Right renal pelvis (tissue), 4 donors: ENCODE measurements at regions not wholly inside any gene's neighbourhood (a gene's known extent, or its start where the extent isn't known, plus 50 kb on each side); places are given as distances from the start of the nearest gene placed in this dataset.

Experiments used
- DNase-seq, 4 donors: peaks; one replicate each; pipeline ENCODE4 v3.0.0-alpha.2; 2013; ENCODE audit warnings: low read depth in 4 of 4, low spot score in 3 of 4, missing footprints in 1 of 4

DNA sequence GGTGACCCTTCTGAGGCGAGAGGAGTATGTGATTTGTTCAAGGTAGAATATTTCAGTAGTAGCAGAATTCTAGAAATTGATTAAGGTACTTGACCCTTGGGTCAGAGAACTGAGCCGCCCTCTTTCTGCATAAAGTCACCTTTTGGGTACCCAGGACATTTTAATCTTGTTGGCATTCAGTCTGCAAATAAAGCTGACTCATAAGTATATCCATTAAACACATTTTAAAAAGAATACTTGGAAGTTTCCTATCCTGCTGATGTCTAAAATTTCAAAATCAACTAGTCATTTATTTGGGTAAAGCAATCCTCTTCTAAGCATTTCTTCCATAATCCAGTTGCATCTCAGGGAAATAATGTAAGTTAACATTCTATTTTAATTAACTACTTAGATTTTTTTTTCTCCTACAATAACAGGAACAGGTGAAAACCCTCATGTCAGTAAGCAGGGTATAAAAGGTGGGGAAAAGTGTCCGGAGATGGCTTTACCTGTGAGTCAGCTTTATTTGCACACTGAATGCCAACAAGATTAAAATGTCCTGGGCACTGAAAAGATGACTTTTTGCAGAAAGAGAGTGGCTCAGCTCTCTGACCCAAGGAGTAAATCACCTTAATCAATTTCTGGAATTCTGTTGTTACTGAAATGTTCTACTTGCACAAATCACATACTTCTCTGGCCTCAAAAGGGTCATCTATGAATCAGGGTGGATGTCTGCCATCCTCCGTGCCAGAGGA lies 78.7 kb upstream of the ITGA6 start:
- DNase-seq, result no peak

DNA sequence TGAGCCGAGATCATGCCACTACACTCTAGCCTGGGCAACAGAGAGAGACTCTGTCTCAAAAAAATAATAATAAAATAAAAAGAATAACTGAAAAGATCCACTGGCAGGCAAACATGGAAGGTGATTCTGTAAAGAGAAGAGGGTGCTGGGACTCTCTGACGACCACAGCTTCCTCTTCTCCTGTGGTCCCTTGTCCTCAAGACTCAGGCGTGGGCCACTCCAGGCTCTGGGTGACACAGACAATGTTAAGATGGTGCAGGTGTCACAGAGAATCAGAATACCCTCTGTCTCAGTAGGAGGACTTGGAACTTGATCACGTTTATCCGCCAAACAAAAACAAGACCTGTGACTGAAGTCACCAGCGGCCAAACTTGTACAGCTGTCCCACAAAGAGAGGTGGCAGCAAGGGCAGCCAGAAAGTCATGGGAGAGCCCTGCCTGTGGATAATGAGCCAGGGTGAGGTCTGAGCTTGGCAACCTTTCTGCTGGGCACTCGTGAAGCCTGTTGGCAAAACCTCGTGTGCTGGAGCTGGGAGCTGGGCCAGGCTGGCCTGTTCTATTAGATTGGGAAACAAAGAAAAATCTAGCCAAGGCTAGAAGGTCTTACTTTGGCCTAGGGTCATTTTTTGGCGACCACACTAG lies 76.4 kb upstream of the ITGA6 start:
- DNase-seq, result no peak

DNA sequence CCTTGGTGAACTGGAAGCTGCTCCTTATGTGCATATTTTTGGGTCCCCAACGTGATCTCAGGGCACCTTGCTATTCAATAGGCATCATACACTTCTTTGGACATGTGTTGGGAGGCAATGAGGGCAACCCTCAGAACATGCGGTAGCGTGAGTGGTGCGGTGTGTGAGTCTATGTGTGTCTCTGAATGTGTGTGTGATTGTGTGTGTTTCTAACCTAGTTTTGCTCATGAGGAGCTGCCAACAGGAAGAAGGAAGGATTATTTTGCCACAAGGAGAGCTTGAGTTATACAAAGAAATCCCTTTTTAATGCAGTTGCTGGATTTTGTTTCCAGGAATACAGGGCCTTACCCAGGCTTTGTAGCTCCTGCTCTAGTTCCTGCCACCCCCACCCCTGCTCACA lies 75.8 kb upstream of the ITGA6 start:
- no peak for DNase-seq

DNA sequence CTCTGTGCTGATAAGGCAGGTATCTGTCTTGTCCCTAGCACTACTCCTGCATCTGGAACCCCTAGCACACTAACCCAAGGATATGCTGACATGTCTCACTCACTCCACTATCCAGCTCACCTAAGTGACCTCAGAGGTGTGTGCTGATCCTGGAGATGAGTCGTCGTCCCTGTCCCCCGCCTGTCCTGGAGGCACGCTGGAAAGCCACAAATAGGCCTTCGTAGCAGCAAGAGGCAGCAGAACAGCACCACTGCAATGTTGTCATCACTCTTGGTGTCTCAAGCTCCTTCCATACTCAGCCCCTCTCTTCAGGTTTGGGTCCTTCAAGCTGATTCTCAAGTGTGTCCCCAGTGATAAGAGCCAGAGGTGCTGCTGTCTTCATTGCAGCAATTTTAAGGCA lies 73.0 kb upstream of the ITGA6 start:
- no peak for DNase-seq

DNA sequence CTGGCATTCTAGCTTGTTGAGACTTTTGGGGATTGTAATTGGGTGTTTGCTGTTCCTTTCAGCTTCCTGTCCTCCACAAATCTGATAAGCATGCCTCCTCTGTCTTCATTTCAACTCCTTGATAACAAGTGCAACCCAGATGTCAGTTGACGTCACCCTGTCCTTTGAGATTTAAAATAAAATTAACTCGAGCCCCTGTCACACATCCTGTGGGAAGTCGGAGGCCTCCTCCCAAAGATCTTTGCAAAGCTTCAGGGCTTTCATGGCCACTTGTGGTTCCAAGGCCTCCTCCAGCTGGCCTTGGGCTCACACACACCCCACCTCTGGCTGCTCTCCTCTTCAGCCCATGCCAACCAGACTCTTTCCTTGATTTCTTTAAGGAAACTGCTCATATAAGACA lies 69.9 kb upstream of the ITGA6 start:
- no peak for DNase-seq

DNA sequence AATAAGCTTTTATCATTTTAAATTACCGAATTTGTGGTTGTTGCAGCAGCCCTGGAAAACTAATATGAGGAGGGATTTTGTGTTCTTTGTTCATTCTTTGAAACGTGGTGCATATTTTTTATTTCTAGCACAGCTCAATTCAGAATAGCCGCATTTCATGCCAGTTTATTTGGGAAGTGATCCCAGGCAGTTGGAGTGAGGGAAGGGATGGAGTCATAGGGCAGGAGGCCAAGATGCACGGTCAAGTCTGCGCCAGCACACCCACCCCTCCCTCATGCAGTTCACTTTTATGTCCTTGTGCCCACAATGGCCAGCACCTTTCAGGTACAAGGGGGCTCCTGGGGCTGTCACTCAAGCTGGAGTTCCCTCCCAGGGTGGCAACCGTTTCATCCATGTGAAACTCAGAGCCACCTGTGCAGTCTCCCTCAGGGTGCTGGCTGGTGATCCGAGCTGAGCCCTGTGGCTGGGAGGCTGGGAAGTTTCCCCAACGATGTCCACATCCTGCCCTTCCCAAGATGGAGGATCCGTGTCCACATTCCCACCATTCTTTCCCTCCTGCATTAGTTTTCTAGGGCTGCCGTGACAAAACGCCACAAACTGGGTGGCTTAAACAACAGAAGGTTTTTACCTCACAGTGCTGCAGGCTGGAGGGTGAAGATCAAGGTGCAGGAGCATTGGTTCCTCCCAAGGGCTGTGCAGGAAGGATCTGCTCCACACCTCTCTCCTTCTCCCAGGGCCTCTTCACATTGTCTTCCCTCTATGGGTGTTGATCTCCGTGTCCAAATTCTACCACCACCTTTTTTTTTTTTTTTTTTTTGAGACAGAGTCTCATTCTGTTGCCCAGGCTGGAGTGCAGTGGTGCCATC lies 68.5 kb upstream of the ITGA6 start:
- no peak for DNase-seq

DNA sequence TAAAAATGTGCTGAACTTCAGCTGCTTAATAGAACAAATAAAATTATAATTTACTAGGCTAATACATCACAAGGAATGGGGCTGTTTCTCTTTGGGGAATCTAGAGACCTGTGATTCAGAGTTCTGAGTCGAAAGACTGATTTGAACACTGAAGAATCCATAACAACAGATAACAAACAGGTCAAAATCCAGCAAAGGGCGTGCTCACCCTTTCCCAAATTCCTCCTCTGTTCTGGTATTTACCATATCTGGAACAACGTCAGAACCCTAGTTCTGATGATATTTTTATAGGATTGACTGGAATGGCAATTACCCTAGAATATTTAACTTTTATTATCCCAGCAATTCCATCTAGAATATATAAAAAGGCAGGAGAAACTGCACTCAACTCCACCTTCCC lies 66.0 kb upstream of the ITGA6 start:
- no peak for DNase-seq

DNA sequence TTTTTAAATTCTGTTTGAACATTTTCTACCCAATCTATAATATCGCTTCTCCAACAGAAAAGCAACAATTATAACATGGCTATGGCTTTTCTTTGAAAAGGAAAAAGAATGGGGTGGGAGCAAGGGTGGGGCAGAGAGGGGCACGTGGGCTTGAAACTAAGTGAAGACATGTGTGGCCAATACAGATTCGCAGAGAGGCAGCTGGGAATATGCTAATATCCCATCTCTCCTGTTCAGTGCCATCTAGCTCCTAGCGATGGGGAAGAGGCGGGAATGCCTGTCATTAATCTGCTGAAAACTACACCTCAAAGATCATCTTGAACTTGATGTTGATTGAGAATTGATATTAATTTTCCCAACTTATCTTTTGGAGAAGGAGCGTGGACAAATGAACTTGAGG lies 65.5 kb upstream of the ITGA6 start:
- no peak for DNase-seq

DNA sequence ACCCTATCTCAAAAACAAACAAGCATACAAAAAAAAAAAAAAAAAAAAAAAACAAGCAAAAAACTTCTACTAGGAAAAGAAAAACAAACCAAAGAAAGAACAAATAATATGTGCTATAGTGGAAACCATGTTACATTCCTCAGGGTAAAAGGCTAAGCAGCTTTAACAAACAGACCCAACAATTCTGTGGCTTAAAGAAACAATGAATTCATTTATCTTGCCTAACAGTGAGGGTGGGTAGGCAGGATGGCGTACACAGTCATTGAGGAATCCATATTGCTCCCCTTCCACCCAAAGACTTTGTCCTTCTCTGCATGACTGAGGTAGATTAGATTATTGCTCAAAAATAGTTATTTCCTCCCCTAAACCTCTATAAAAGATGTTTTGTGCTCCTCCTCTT lies 63.1 kb upstream of the ITGA6 start:
- DNase-seq, result no peak

DNA sequence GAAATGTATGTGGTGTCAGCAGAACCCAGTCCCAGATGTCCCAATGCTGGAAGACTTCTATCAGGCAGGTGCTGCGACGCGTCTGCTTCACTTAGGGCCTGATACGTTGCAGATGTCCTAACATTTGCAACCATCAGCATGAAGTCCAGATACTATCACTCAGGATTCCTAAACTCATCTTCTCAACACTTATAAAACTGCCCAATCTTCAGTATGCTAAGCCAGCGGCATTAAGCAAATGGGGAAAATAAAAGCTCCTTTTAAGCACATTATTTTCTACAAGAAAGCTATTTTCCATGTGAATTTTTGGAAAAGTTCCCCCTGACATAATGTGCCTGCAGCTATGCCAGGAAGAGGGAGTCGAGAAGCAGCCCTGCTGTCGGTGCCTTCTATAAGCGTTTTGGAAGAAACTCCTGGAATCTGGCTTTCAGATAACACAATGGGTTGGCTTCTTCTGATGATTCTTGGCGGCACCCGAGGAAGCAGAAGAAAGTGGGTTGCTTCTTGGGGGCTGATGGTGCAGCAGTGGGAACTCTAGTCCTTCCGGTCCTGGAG lies 60.7 kb upstream of the ITGA6 start:
- DNase-seq, result no peak

DNA sequence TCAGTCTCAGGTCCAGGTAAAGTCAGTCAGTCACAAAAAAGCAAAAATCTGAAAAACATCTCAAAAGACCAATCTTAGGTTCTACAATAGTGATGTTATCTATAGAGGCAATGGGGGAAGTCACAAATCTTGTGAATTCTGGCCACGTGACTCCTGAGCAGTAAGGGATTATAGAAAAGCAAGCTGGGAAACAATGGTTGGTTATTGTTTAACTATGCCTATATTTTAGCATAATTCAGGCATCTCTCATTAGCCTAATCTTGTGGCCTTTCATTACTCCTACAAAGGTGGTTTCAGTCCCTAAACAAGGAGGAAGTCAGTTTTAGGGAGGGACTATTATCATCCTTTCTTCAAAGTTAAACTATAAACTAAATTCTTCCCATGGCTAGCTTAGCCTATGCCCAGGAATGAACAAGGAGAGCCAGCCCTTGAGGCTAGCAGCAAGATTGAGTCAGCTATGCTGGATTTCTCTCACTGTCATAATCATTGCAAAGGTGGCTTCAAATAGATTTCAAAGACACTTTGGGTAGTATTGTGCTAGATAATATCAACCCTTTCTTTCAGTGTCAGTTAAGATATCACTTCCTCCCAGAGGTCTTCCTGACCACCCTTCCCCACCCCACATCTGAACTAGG lies 56.4 kb upstream of the ITGA6 start:
- DNase-seq, result no peak

DNA sequence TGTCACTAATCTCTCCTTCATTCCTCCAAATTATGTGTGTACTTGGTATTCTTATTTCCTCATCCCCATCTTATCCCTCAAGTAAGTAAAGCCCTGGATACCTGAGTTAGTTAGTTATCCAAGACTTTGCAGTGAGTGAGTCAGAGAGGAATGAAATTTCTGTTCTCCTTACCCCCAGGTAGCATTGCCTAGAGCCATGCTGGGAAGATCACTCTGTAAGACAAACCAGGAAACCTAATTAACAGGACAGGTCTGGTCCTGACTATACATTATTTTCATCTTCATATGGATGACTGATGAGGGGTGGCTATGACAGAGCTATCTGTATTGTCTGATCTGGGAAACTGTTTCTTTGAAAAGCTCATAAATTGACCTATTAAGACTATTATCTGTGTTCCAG lies 55.0 kb upstream of the ITGA6 start:
- DNase-seq, result no peak

DNA sequence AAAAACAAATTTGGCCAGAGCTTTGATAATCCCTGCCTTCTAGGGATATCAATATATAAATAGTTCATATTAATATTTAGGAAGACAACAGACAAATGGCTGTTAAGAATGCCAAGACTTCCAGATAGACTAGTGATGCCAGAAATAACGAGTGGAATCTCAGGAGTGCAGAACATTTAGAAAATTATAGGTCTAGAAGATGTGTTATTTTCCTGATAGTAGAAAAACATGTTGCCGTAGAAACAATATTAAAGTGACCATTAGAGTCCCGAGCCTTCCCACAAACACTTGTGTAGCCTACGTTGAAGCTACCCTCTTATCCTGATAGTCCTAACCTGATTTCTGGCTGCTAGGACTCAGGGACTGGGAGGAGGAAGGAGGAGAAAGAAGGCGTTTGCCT lies 54.3 kb upstream of the ITGA6 start:
- DNase-seq, result no peak

DNA sequence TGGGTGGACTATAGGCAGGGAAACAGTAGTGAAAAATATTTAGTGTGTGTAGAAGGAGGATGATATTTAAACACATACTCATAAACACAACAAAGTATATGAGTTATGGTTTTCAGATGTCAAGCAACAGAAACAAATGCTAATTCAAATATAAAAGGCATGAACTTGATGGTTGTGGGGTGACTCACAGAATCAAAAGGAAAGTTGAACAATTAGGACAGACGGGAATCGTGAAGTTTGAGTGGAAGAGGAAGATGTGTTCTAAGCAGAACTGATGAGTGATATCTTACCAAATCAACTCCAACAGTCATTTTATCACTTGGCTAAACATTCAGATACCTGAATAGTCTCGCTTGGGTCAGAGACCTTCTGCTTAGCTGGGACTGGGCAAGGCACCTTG lies 53.6 kb upstream of the ITGA6 start:
- no peak for DNase-seq

DNA sequence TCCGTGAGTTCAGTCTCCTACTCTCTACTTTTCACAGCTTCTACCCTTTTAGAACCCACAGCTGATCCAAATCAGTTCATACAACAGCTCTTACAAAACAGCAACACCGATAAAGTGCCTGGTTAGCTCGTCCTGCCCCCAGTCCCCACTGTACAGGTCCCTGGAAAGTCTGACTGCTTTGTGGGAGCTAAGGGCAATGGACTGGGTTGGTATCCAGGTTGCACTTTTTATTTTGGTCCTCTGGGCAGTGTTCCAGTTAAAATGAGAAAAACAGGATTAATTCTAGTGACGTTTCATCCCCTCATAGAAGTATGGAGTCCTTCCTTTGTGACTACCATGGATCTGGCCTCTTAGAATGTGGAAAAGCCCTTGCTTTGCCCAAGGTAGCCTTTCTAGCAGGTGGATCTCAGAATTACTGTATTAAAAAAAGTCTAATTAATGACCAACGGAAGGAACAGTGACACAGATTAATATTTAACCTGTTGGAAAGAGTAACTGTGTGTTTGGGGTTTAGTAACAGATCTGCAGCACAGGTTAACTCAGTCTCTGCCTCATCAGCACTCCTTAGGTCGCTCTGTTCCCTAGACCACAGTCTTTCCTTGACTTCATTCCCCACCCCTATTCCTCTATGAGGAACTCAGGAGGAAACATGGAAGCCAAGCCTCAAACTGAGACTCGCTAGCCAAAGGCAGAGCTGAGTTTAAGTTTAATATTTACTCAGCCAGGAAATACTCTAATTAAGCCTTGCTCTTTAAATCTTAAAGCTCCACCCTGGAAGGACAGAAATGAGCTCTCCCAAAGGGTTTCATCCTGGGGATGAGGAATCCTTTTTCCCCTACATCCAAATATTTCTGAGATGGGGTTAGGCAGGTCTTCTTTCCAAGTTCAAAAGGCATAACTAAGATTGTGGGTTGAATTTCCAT lies 52.8 kb upstream of the ITGA6 start:
- no peak for DNase-seq

DNA sequence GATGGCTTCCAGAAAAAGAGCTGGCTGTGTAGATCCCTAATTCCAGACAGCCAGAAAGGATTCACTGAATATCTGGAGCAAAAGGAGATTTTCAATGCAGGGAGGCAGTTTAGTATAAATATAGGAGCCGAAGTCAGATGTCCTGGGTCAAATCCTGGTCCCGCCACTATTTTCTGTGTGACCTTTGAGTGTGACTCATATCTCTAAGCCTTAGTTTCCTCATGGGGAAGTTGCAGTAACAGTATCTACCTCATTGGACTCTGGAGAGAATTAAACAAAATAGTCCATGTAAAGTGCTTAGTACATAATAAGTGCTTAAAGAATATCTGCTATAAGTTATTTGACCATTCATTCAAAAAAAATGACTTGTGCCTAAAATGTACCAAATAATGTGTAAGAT lies 52.1 kb upstream of the ITGA6 start:
- no peak for DNase-seq

DNA sequence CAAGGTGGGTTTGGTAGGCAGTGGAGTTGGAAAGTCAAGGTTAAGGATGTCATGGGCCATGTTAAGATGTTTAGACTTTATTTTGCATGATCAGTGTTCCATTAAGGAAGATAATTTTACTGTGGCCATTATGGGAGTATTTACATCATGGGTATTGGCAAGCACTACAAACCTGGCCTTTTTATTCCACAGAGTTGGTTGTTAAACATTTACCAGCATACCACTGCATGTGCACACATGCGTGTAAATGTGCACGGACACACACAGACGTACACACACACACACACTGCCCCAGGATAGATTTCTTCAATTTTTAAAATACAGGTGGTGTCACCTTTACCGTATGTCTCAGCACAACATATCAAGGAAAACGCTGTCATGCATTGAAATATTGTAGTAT lies 51.4 kb upstream of the ITGA6 start:
- no peak for DNase-seq

DNA sequence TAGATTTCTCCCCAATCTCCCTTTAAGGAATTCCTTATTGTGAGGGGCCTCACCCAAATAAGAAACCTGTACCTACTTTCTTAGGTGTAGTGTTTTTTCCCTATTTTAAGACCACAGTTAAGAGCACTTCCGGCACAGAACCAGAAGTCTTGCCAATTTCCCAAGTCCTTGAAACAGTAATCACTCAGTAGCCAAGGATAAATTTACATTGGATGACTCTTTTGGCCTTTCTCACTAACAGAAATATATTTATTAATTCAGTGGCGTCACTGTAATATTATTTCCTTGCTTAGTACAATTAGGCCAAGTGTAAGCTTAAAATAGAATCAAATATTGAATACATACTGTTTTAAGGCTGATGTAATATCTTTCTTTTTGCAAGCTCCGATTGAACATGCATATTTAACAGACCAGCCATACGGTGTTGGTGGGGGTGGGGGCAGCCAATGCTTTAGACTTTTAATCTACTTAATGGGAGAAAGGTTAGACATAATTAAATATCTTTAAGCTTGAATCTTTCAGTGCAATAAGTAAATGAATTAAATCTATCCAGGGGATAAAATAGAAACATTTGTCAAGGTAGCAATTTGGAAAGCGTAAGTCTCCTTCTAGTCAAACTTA lies 50.8 kb upstream of the ITGA6 start:
- no peak for DNase-seq

DNA sequence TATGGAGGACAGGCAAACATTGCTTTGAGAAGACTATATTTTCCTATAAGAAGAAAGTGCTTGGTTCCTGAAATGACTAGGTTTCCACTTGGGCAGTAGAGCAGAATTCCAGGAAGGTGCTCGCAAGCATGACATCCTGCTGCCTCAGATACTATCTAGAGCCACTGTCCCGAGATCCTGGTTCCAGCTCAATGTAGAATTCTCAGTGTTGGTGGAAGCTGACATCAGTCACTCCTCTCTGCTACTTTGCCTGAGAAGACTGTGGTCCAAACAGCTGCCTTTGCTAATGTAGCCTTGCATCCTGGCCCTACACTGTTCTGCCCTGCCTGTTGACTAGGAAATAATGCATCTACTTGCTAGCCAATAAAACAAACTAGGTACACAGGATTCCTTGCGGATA lies 50.0 kb upstream of the ITGA6 start:
- no peak for DNase-seq
